Stromal cell of bone marrow (primary cell): ENCODE measurements at regions not wholly inside any gene's neighbourhood (a gene's known extent, or its start where the extent isn't known, plus 50 kb on each side); places are given as distances from the start of the nearest gene placed in this dataset.

Source experiments
- DNase-seq: peaks from one replicate; pipeline ENCODE4 v3.0.0-alpha.2; 2012; ENCODE audit warnings: low read depth

DNA sequence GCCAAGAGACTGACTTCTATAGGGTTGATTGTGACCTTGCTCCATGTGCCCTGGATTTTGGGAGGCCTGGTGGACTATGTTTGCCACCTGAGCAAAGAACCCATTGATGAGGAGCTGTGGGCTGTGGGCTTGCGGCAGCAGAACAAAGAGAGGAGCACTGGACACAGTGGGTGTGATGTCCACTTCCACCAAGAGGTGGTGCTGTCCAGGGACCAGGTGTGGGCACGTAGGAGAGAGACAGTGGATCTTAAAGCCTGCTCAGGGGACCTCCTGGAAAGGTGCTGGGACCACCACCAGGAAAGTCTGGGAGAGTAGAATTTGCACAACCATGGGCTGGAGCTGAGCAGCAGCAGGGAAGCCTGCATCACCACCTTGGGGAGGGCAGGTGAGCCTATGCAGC lies 106.7 kb upstream of the ETS2 start:
- DNase-seq = no peak

DNA sequence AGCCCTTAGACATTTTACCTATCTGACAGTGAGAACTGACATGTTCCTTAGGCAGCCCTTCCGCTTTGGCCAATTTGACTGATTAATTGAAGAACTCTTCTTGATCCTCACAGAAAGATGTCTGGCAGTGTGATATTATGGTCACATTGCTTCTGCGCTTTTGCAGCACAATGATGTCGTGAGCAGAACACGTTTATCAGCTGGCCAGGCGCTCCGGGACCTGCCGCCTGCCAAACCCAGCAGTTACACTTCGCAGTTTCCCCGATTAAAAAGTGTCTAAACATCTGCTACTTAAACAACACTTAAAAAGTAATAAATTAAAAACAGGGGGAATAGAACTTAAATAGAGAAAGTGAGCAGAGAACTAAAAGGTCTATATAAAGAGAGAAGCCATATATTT lies 103.5 kb upstream of the ETS2 start:
- no peak for DNase-seq

DNA sequence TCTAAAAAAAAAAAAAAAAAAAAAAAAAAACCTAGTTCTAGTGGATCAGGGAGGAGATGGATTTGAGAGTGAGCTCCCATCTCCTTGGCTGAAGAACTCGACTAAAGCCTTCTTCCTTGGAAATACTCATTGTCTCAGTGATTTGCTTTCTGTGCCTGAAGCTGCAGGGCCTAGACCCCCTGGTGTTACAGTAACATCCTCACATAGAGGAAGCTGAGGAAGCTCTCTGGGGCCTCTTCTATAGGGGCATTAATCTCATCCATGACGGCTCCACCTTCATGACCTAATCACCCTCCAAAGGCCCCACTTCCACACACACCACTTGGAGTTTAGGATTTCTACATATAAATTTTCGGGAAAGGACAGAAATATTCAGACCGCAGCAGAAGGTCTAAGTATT lies 95.9 kb upstream of the ETS2 start:
- DNase-seq = no peak

DNA sequence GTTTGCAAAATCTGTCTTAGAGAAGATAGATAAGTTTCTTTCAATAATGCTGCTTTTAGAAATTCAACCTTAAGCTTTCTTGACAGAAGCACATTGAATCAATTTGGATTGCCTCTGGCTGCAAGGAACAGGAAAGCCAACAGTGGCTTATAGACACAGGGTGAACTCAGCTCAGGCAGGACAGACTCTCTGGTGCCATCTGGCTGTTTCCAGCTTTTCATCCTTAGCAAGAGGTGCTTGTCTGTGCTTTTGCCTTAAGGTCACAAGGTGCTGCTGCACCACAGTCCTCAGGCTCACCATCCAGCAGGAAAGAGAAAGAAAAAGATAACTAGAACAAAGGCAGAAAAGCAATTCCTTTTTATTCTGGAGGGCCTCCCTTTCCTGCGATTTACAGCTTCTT lies 93.7 kb upstream of the ETS2 start:
- DNase-seq = peak; percentile 40

DNA sequence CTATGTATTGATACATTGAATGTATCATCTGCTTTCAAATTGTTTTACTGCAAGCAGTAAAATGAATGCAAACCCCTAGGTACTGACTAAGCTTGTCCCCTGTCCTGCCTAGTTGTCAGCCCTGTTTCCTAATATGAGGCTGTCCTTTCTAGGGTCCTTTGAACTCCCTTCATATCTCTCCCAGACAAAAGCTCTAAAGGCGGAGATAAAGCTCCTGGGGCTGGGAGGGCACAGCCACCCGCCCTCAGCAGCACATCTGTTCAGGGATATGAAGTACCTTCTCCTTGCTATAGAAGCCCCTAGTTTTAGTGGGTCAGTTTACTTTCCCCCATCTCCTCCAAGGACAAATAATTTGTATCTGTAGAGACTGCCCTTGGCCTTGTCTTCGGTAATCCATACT lies 93.1 kb upstream of the ETS2 start:
- no peak for DNase-seq

DNA sequence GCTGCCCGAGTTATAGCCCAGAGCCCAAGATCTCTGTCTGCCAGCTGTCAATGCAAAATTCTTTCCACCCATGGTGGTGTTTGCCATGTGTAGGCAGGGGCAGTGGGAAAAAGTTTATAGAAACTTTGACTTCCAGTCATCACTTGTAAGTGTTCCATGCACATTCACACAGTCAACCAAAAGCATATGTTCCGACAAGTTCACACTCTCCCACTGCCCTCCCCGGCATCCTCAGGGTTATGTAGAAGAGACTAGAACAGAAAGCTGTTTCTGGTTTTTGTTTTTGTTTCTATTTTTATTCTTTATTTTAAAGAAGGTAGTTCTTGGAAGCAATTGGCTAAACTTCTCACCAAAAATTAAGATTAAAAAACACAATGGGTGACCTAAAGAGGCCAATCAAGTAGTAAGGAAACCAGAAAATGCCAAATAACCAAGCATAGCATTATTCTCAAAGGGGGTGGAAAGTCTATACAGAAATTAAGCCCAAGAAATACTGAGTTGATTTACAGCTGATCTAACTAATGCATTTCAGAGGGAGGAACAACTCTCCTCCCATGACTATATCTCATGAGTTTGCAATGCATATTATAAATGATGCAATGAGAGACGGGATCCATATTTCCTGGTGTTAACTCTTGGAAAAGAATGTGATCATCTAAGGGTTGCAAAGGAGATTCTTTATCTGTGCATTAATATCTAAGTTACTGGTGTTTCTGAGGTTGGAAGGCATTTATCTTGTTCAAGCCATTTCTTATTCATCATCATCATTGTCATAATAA lies 91.5 kb upstream of the ETS2 start:
- DNase-seq = no peak

DNA sequence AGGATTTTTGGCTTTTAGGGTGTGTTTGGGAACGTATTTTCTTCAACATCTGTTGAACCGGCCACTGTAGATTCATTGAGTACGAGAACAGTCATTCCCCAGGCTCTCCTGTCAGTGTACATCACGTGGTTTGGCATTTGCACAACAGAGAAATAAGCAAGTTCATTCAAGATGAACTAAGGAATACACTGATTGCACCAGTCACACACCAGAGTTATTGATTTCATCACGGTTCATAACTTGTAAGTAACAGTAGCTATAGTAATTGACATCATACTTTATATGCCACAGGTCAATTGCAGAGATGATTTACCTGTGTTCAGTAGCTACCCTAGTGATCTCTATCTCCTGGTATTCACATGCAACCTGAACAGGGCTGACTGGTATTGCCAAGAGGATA lies 90.7 kb upstream of the ETS2 start:
- DNase-seq = no peak

DNA sequence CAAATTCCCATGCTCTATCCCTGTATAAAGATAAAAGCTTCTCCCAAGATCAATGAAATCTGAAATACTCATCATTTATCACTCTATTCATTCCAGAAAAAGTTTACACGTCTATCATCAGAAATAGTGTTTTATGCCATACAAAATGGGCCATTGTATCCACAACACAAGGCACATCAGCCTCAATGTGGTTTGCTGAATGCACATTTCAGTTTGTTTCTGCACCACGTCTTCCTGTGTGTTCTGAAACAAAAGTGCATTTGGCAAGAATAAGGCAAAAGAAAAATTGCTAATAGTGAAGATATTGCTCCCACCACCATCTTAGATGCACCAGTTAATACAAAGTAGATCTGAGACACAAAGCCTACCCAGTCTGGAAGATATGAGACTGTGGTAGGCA lies 89.6 kb upstream of the ETS2 start:
- no peak for DNase-seq

DNA sequence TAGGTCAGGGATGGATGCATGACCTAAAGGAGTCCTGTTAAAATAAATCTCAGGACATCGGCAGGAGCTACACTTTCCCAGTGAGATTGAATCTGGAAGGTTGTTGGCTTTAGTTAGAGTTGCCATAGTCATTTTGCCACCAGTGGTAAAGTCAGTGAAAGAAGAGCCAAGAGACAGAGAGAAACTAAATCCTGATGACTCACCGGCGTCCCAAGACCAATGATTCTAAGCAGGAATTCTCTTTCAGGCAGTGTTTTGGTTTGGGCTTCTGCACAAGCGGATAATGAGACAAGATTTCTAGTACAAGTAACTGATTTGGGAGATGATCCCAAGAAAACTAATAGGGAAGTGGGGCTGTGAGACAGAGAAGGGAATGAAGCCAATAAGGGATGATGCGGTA lies 88.8 kb upstream of the ETS2 start:
- peak; percentile 59 for DNase-seq

DNA sequence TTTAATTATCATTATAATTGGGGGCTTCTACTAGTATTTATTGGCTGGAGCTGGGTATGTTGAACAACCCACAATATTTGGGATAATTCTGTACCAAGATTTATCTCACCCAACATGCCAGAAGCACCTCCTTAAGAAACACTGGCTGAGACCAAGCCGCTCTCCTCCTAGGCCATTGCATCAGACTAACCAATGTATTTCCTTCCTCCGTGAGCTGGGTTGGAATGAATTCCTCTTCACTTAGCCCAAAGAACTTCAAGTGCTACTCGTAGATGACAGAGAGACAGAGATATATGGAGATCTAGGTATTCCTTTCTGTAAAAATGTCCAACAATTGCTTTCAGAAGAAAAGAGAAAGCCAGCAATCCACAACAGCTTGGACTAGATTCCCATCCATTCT lies 87.2 kb upstream of the ETS2 start:
- no peak for DNase-seq

DNA sequence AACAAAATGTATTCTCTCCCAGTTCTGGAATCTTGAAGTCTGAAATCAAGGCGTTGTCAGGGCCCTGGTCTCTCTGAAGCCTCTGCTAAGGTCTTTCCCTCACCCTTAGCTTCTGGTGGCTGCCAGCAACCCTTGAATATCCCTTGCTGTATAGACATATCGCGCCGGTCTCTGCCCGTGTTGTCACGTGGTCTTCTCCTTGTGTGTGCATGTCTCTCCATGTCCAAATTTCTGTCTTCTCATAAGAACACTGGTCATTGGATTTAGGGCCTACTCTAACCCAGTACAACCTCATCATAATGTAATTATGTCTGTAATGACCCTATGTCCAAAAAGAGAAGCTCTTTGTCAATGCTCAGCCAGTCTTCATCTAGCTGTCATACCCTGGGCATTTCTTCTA lies 85.7 kb upstream of the ETS2 start:
- no peak for DNase-seq

DNA sequence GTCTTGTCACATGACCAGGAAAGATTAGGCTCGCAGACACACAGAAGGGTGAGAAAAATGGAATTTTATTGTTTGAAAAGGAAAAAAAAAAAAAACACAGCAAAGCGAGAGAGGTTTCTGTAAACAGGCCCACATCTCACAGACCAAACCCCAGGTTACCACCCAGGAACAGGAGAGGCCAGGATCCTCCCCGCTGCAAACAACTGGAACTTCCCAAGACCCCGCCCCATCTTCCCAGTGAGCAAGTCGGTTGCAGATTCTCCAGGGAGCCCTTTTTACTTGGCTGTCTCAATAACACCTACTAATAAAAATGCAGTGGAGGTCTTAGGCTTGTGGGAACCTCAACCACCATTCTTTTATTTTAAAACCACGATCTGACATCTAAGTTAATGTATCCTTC lies 84.7 kb upstream of the ETS2 start:
- DNase-seq = no peak

DNA sequence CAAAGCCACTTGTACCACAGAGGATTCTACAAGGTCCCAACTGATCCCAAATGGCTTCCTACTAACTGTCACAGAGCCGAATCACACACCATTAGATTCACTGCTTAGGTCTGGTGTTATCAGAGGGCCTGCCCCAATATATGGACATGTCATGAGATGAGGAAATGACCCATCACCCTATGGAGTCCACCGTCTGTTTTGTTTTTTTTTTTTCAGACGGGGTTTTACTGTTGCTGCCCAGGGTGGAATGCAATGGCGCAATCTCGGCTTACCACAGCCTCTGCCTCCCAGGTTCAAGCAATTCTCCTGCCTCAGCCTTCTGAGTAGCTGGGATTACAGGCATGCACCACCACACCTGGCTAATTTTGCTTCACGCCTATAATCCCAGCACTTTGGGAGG lies 83.8 kb upstream of the ETS2 start:
- DNase-seq = no peak

DNA sequence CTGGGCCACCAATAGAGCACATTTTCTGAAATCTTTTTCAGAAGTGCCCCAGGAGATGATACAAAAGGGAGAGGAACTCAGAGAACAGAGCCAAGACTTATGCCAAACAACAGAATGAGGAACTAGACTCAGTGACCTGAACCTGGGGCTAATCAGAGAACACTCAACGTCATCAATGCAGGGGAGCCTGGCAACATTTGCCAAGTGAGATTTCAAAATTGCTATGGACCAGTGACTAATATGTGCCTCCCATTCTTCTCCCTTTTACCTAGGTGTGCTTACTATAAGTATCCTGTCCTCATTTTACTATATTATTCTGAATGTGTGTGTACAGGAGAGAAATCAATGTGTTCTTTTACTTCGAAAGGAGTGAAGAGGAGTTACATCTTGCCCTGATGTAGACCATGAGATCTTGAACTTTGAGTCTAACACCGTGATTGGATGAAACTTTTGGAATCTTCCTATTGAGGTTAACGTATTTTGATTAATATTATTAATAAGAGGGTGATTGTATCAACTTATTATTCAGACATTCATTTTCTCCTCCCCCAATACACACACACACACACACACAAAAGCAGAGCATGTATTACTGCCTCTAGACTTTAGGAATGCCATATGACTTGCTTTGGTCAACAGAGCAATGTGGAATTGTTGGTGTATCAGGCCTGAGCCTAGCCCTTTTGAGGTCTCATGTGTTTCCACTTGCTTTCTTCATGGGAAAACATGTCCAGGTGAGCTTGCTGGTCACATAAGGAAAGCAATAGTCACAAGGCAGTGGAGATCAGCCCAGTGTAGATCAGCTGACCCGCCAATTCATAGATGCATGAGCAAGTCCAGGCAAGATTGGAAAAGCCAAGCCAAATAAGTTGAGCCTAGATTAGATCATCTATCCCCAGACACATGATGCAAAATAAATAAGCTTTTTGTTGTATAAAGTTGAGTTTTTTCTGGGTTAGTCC lies 80.3 kb upstream of the ETS2 start:
- DNase-seq = no peak

DNA sequence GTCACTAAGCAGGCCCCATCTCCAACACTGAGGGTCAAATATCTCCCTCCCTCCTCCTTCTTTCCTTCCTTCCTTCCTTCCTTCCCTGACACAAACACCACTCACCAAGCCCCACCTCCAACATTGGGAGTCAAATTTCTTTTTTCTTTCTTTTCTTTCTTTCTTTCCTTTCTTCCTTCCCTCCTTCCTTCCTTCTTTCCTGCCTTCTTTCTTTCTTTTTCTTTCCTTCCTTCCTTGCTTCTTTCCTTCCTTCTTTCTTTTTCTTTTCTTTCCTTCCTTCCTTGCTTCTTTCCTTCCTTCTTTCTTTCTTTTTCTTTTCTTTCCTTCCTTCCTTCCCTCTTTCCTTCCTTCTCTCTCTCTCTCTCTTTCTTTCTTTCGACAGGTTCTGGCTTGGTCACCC lies 79.2 kb upstream of the ETS2 start:
- DNase-seq = no peak

DNA sequence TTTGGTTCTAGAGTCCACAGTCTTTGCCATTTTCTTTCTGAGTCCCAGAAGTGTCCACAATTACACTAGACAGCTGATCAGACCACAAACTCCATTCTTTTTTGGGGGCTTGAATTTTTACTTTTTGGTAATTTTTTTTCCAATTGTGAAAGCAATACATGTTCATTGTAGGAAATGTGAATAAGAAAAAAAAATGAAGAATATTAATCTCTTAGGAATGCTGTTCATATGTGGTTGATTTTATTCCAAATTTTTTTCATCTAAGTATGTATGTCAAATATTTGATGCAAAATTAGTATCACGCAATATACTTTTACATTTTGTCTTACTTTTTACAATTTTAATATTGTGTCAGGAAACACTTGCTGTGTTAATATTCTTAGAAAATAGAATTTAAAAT lies 76.4 kb upstream of the ETS2 start:
- DNase-seq = no peak

DNA sequence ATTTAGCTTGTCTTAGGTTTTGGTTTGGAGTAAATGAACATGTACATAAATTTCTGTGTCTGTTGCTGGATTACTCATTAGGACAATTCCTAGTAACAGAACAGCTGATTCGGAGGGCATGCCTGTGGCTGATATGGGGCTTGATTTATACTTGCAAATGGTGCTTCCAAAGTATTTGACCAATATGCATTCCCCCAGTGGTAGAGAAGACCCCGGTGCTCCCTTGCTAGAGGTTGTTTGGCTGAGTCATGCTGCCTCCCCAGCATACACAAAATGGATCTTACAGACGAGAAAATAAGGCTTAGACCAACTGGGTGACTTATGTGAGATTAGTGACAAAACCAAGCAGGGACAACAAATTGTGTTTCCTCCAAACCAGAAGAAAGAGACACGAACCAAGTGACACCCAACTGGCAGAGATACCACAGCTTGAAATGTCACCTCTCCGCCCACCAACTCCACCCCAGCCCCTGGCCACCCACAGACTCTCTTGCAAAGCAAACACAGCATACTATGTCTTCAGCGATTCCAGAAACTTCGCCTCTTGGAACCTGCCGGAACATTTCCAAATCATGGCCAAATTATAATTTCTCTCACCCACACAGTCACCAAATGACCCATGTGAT lies 75.9 kb upstream of the ETS2 start:
- DNase-seq = no peak

DNA sequence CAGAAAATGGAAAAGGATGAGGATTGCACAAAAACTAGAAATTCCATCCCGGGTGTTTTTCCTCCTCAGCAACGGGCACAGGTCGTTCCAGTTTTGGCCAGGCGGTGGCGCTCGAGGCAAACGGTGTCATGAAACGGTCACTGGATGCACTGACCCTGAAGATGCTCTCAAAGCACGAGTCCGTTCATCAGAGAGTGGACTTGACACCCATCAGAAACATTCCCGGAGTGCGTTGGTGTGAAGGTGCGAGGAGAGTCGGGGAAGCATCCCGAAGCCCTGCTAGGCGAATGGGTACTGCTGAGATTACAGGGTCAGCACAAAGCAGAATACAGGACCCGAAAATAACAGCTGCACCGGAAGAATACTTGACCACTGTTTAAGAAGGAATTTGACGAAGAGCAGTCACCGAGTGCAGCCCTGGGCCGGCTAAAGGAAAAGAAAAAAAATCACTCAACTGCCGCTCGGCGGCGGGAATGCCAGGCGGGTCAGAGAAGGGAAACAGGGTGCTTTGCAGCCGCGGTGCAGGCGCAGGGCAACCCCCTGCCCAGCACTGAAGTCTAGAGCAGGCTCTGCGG lies 71.7 kb upstream of the ETS2 start:
- DNase-seq = peak; percentile 58

DNA sequence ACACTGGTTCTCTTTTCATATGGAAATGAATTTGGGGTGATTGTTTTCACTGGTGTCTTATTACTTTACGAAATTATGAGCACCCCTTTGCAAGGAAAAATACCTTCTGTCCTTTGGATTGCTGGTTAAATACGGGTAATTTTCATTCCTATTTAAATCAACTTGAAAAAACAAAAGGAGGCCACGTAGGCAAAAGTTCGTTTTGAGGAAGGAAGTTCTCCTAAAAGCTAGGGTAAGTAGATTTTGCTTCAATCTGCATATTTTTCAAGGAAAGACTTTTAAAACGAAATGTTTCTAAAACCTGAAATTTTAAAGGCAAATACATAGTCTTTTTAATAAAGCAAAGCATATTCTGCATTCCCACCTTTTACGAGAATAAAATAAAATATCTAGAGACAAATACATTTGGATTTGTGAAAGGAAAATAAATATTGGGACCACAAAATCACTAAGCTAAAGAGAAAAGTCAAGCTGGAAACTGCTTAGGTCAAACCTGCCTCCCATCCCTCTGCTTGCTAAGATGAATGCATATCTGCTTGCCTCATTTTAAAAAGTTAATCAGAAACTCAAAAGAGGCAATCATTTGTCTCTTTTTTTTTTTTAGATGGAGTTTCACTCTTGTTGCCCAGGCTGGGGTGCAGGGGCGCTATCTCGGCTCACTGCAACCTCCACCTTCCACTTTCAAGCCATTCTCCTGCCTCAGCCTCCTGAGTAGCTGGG lies 70.9 kb upstream of the ETS2 start:
- no peak for DNase-seq

DNA sequence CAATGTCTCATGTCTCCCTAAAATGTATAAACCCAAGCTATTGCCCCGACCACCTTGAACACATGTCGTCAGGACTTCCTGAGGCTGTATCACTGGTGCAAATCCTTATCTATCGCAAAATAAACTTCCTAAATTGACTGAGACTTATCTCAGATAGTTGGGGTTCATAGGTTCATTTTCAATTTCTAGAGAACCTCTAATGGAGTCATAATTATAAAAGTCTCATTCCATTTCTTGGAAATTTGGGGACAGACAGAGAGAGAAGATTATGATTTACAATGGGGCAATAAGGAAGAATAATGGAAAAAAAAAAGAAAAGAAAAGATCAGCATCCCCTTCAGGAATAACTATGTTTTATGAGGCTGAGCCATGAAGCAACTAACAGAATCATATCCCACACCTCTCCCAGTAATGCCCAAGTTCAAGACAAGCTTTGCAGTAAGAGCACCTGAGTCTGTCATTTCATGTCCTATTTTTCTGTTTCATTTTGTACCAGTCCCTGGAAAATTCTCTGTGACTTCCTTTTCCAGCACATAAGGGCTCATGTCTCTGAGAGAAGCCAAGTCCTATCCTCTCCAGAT lies 70.0 kb upstream of the ETS2 start:
- no peak for DNase-seq

DNA sequence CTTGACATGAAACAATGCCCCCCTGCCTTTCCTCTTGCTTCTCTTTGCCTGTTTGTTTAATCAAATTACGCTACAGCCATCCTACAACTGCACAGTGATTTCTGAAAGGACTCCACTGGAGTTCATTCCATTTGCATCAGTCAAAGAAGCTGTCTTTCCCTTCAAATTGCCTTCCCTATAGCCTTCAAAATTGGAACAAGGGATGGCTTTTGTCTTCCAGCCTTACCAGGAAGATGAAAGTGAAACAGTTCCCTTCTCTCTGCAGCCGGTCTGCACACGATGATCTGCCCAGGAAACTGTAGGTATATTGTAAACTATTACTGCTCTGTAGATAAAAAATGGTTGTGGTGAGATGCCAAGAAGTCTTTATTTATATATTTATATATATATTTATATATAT lies 65.6 kb upstream of the ETS2 start:
- DNase-seq = no peak
